ENCODE measurements at regions not wholly inside any gene's neighbourhood (a gene's known extent, or its start where the extent isn't known, plus 50 kb on each side); places are given as distances from the start of the nearest gene placed in this dataset.

GRCh38 chr5:125725691-125726090 lies 697.5 kb upstream of the GRAMD2B start:
- no peak for DNase-seq (ENCODE audit: low spot score)

- DNase-seq (ENCODE audit: low spot score) = no peak
Observed at GRCh38 chr5:125743939-125744338, 679.3 kb upstream of the GRAMD2B start.

GRCh38 chr5:125746917-125747316 lies 676.3 kb upstream of the GRAMD2B start:
- no peak for DNase-seq (ENCODE audit: low spot score)

- DNase-seq (ENCODE audit: low spot score) = no peak
Observed at GRCh38 chr5:125750147-125750860, 672.9 kb upstream of the GRAMD2B start.

GRCh38 chr5:125750861-125751186 lies 672.4 kb upstream of the GRAMD2B start:
- DNase-seq (ENCODE audit: low spot score) = no peak

- DNase-seq (ENCODE audit: low spot score) = no peak
Observed at GRCh38 chr5:125756456-125756855, 666.8 kb upstream of the GRAMD2B start.

- DNase-seq (ENCODE audit: low spot score) = no peak
Observed at GRCh38 chr5:125766706-125767105, 656.5 kb upstream of the GRAMD2B start.

GRCh38 chr5:125775896-125776295 lies 647.3 kb upstream of the GRAMD2B start:
- DNase-seq (ENCODE audit: low spot score) = no peak

GRCh38 chr5:125776656-125777139 lies 646.5 kb upstream of the GRAMD2B start:
- no peak for DNase-seq (ENCODE audit: low spot score)

GRCh38 chr5:125778791-125779190 lies 644.4 kb upstream of the GRAMD2B start:
- DNase-seq (ENCODE audit: low spot score) = no peak

- no peak for DNase-seq (ENCODE audit: low spot score)
Observed at GRCh38 chr5:125785407-125785806, 637.8 kb upstream of the GRAMD2B start.

- DNase-seq (ENCODE audit: low spot score) = no peak
Observed at GRCh38 chr5:125786021-125786420, 637.2 kb upstream of the GRAMD2B start.

- DNase-seq (ENCODE audit: low spot score) = no peak
Observed at GRCh38 chr5:125793470-125793869, 629.7 kb upstream of the GRAMD2B start.

- no peak for DNase-seq (ENCODE audit: low spot score)
Observed at GRCh38 chr5:125794922-125795321, 628.3 kb upstream of the GRAMD2B start.

GRCh38 chr5:125798307-125798706 lies 624.9 kb upstream of the GRAMD2B start:
- DNase-seq (ENCODE audit: low spot score) = no peak

- DNase-seq (ENCODE audit: low spot score) = no peak
Observed at GRCh38 chr5:125812651-125813050, 610.6 kb upstream of the GRAMD2B start.

GRCh38 chr5:125813221-125813974 lies 609.8 kb upstream of the GRAMD2B start:
- DNase-seq (ENCODE audit: low spot score) = no peak

- DNase-seq (ENCODE audit: low spot score) = no peak
Observed at GRCh38 chr5:125814119-125814518, 609.1 kb upstream of the GRAMD2B start.

GRCh38 chr5:125823572-125823971 lies 599.6 kb upstream of the GRAMD2B start:
- DNase-seq (ENCODE audit: low spot score) = no peak

GRCh38 chr5:125826214-125826613 lies 597.0 kb upstream of the GRAMD2B start:
- DNase-seq (ENCODE audit: low spot score) = no peak

GRCh38 chr5:125829349-125829748 lies 593.9 kb upstream of the GRAMD2B start:
- DNase-seq (ENCODE audit: low spot score) = no peak

GRCh38 chr5:125833398-125833797 lies 589.8 kb upstream of the GRAMD2B start:
- no peak for DNase-seq (ENCODE audit: low spot score)

GRCh38 chr5:125834438-125835115 lies 588.6 kb upstream of the GRAMD2B start:
- no peak for DNase-seq (ENCODE audit: low spot score)
